ENCODE measurements at regions not wholly inside any gene's neighbourhood (a gene's known extent, or its start where the extent isn't known, plus 50 kb on each side); places are given as distances from the start of the nearest gene placed in this dataset.

DNA sequence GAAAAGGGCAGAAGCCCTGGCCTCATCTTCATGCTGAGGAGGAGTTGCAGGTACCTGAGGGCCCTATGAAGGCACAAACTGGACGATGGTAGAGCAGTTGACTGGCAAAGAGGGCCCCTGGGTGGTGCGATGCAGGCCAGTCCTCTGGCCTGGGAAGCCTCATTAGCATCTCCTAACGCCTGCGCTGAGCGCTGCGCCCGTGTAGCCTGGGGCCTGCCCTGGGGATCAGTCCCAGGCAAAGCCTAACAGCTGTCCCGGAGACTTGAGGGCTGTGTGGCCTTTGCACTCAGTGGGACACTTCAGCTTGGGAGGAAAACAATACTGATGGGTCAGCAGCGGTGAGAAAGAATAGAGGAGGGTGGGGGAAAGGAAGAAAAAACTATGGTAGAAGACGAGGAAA lies 187.7 kb downstream of the RAP2A start:
- no peak for FAIRE-seq
- no peak for DNase-seq (ENCODE audit: extremely low spot score, insufficient read length, low read depth)

DNA sequence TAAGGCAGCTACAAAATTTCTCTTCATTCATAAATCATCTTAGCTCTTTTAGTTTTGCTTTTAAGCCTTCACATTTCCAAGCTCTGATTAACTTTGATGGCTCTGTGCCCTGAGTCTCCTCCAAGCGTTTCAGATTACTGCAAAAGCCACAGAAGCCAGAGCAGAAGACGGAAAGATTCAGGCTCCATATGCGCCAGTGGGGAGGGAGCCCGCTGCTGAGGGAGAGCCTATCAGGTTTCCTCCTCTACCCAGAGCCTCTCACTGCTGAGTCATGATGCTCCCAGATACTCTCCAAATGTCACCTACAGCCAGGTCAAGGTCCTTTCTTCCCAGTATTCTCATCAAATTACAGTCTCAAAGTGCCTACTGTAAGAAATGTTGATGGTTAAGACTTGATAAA lies 193.6 kb downstream of the RAP2A start:
- DNase-seq (ENCODE audit: extremely low spot score, insufficient read length, low read depth) (no peak), FAIRE-seq (no peak)

DNA sequence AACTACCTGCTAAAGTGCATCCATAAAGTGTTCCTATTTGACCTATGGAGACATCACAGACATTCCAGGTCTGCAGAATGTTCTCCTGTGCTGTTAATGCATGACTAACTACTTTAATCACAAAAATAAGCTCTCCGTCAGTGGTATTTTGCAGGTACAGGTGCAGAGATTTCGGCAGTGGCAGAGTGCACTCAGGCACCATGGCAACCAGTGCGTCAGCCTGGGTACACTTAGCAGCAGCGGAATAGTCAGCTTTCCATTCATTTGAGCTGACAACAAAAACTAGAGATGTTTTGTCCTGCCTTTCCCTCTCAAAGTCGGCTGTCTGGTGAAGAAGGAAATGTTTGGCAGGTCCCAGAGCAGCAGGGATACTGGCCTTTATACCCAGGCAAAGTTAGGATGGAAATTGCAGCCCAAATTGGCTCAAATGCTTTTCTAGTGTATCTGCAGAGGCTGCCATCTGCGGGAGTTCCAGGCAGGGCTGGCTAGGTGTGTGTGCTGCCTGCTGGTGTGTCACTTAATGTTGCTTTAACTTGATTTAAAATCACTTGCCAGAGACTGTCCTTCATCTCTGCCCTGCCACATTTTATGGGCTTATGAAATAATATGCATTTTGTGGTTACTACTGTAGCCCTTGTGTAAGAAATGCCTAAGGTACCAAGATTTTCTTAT lies 195.8 kb downstream of the RAP2A start:
- FAIRE-seq (no peak), DNase-seq (ENCODE audit: extremely low spot score, insufficient read length, low read depth) (no peak)

DNA sequence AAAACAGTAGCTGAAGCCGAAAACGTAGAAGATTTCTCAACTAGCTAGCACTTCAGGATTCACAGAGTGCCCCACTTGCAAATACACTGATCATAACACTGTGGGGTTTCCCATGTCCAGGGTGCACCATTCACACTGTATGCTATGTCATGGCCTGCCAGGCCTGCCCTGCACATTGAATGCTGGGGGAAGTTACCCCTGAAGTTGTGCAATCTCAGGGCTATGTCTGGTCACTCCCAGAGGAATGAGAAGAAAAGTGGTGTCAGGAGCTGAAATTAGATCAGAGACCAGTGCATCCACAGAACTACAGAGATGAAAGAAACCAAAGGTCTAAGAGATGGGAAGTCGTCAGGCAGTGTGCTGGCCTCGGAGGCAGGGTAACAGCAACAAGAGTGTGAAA lies 196.8 kb downstream of the RAP2A start:
- no peak for DNase-seq (ENCODE audit: extremely low spot score, insufficient read length, low read depth)
- no peak for FAIRE-seq

DNA sequence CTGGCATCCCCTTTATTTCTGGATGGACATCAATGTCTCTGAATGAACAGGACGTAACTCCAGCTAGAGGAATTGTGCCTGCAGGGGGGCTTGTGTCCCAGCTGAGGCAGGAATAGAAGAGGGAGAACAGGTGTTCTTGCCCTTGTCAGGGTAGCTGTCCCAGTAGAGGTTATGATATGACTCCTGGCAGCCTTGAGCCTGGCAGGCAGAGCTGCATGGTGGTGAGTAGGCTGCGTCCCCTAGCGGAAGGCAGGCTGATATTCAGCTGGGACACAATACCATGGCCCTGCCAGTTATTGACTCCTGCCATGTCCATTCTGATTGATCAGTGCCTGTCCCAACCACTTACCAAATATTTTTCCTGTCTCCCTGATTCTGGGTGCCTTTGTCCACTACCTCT lies 197.2 kb downstream of the RAP2A start:
- DNase-seq (ENCODE audit: extremely low spot score, insufficient read length, low read depth) (no peak), FAIRE-seq (no peak)

DNA sequence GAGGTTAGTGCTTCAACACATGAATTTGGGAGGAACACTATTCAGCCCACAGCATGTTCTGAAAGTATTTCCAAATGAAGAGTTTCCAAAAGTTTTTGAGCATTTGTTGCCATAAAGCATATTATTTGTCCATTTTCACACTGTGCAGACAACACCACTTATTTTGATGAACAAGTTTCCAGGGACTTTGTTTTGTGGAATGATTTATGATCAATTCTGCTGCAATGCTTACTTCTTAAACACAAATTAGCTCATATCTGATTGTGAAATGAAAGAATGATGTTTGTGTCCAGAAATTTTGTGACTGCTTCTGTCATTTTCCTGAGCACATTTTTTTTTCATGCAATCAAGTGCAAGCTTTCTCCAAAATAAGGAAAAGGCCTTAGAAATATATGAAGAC lies 205.3 kb downstream of the RAP2A start:
- no peak for FAIRE-seq
- DNase-seq (ENCODE audit: extremely low spot score, insufficient read length, low read depth): no peak

DNA sequence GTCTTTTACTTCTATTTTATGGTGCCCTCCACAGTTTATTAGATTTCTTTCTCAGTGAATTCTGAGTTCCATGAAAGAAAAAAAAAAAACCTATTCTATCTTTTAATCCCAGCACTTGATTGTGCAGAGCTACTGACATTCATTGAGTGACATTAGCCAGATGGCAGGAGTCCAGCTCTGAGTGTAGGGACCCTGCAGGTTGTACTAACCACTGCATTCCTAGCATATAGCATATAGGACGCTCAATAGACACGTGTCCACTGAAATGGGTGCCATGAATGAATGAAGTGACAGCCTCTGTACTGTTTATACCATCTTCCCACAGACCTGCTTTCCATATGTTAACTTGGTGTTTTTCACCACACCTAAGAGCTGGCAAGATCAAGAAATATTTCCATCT lies 206.3 kb downstream of the RAP2A start:
- DNase-seq (ENCODE audit: extremely low spot score, insufficient read length, low read depth) (no peak), FAIRE-seq (no peak)

DNA sequence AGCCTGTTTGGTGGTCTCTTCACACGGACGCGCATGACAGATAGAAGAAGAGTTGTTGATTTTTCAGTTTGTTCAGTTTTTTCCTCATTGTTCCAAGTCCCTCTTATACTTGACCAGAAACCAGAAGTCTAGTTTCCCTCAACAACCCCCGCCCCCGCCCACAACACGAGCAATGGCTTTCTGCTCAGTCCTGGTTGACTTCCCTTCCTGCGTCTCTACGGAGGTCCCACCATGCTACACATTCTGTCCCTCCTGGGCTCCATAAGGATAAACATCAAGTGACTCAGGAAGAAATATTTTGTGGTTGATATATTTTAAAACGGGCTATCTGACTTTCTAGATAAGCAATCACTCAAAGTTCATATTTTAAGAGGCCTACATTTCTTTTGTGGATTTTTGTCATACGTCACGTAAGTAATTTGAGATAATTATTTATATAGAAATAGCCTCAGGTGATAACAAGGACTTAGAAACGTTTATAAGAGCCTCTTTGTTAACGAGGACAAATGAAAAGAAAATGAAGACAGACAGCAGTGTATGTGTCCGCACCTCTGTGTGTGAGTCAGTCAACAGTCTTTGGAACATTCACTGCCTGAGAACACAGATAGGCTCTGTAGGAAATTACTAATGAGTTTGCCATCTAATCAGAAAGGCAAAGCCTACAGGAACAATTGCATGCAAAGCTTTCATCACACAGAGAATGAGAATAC lies 214.4 kb downstream of the RAP2A start:
- no peak for FAIRE-seq
- no peak for DNase-seq (ENCODE audit: extremely low spot score, insufficient read length, low read depth)

DNA sequence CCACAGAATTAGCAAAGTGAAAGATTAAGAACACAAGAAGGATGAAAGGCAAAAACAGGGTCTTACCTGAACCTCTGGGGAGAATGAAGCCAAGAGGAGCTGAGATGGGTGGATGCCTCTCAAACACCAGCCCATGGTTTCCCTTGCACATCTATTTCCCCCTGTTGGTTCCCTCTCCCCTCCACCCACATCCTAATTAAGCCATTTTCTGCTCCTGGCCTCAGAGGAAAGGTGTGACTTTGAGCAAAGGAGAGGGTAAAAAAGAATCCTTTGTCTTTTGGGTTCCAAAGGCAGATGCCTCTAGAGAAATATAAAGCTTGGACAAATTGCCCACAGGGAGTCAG lies 214.9 kb downstream of the RAP2A start:
- FAIRE-seq: no peak

DNA sequence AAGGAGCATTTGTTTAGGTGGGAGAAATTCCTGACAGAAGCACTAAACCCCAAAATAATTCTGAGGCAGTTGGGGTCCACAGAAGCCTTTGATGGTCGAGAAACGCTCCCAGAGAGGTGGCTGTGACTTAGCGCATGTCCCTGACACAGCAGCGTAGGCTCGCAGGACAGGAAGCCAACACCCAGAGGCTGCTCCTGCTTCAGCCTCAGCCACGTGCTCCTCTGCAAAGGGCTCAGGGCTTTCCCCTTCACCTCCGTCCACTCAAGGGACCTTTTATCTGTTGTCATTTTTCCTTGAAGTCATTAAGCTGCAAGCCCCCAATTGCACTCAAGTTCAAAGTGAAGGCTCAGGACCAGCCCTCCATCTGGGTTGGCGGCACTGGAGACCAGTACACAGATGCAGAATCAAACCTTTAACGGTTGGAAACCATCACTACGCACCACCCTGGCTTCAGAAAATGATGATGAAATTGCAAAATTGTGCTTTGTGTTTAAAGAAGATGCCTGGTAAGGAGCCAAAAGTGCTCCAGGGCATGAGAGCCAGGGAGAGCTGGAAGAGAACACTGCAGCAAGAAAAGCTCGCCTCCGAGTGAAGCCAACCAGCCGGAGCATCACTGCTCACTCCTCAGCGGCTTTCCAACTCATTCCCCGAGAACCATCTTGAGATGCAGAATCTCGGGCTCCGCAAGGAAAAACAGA lies 219.6 kb downstream of the RAP2A start:
- FAIRE-seq (no peak), DNase-seq (ENCODE audit: extremely low spot score, insufficient read length, low read depth) (no peak)

More for the DNA sequence above, 214.9 kb downstream of the RAP2A start:
- DNase-seq (ENCODE audit: extremely low spot score, insufficient read length, low read depth): no peak

DNA sequence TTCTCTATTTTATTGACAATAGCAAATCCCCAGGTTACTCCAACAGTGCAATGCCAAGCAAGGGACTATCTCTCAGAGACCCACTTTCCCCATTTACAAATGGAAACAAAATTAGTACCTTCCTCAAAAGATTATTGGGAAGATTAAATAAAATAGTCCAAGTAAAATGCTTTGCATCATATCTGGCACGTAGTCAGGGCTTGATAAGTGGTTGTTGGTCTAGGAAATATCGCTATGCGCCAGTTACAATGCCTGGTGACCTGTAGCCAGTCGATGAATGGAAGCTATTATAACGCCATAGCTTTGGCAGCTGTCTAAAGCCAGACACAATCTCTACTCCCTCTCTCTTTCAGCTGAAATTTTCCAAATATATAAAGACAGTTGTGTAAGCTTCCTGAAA lies 220.3 kb downstream of the RAP2A start:
- FAIRE-seq: no peak
- no peak for DNase-seq (ENCODE audit: extremely low spot score, insufficient read length, low read depth)

DNA sequence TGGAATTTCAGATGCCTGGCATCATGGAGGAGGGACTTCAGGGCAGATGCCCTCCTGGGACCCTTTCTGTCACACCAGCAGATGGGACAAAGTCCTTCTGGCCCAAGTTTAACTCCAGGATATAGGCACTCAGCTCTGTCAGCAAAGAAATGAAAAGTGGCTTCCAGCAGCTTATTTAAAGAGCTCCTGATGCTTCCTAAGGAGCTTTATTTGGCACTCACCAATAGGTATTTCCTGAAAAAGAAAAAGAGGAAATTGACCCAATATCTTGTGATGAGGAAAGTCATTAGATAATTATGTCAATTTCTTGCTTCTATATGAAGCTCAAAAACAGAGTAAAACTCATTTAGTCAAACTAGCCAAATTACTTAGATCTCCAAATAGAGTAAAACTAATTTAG lies 224.6 kb downstream of the RAP2A start:
- DNase-seq (ENCODE audit: extremely low spot score, insufficient read length, low read depth) (no peak), FAIRE-seq (no peak)

DNA sequence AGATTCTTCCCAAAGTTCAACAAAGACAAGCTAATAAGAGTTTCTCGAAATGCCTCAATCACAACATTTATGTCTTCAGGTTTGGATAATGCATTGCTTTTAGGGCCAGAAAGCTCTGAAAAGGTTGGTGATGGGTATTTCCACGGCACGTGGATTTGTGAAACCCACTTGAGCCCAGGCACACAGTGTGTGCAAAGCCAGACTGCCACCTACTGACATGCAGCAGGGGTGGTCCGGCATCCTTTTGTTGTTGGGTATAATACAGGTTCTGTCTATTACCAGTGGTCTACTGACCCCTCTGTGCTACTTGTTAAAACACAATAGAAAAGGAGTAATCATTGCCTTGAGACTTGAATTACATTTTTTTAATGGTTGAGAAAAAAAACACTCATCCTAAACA lies 225.6 kb downstream of the RAP2A start:
- FAIRE-seq: no peak
- DNase-seq (ENCODE audit: extremely low spot score, insufficient read length, low read depth): no peak

DNA sequence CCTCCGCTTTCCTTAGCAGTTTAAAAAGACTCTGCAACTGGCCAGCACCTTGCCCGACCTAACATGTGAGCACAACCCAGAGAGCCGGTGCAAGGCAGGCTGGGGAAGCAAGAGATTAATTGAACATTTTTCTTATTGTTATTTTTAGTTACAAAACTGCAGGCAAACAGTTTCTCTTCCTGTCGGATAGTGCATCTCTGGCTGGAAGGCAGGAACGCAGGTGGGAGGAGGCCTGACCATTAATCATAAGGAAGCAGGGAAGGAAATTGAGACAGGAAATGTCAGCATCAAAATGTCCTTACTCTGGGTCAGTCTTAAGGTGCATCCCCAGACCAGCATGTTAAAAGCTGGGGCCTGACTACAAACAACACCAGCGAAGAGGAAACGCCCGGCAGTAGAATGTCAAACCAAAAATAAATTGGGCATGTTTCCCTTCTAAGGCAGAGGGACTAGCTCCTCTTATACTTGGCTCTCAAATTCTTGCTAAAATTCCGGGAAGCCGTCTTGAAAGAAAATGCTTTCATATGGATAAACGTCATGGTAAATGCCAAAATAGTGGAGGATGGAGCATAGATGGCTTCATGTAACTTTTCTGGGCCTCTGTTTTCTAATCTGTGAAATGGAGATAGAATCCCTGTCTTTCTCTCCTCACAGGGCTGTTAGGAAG lies 226.8 kb downstream of the RAP2A start:
- FAIRE-seq: no peak
- DNase-seq (ENCODE audit: extremely low spot score, insufficient read length, low read depth): no peak

DNA sequence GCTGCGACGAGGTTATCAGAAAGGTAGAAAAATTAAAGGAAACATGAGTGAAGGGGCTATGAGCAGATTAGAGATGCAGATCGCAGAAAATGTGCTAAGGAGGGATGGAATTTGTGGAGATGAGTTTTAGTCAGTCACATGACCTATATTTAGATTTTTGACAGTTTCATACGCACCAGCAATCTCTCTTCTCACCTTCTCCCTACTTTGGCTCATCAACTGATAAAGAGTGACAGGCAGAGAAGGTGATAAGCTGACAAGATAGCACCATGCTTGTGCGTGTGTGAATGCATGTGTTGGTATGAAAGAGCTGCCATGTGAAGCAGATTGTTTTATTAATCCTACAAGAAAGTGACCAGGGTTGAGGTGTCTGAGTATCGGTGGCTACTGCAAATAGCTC lies 252.6 kb downstream of the RAP2A start:
- no peak for DNase-seq (ENCODE audit: extremely low spot score, insufficient read length, low read depth)
- no peak for FAIRE-seq

DNA sequence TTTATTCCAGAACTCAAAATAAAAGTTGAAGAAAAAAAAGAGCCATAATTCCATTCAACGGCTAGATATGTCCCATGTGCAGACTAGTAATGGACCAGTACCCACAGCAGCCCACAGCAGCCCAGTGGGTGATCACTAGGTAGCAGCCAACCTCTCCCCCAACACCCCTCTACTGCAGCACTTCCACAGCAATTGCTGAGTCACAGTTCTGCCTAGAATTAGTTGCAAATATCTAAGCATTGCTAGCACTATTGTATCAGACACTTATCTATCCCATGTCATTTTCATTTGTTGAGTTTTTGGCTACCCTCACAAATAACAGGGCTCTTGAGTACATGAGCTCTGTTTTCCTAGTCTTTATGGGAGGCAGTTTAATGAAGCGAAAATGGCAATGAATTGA lies 258.7 kb downstream of the RAP2A start:
- FAIRE-seq: no peak
- DNase-seq (ENCODE audit: extremely low spot score, insufficient read length, low read depth): no peak

DNA sequence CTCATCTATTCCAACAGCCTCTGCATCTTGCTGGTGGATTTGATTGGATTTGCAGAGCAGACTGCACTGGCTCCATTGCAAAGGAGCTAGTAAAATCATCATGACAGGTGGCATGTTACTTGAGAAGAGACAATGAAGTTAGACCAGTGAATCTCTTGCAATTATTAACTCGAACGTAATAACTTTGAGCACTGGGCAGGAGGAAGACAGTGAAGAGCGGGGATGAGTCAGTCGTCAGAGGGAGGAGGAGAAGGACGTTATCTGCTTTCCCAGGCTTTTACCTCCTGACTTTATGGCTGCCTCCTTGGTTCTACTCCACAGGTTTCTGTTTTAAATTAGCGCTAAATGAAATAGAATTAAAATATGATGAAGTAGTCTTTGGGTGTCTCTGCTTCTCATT lies 257.8 kb upstream of the IPO5 start:
- no peak for FAIRE-seq
- DNase-seq (ENCODE audit: extremely low spot score, insufficient read length, low read depth): no peak

DNA sequence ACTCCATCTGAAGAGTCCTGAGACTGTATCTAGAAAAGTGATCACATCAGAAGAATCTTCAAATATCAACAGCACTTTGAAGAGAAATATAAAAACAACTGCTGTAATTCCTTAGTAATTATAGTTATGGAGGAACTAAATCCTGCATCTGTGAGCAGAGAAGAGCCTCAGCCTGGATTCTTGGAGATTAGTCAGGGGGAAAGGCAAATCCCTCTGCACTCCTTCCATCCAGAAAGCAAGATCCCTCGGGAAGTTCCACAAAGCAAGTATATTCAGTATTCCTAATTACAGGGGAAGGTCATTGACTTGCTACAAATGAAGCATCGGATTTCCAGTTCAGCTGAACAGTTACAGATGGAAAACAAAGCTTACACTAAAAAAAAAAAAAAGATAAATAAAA lies 256.6 kb upstream of the IPO5 start:
- no peak for DNase-seq (ENCODE audit: extremely low spot score, insufficient read length, low read depth)
- no peak for FAIRE-seq

DNA sequence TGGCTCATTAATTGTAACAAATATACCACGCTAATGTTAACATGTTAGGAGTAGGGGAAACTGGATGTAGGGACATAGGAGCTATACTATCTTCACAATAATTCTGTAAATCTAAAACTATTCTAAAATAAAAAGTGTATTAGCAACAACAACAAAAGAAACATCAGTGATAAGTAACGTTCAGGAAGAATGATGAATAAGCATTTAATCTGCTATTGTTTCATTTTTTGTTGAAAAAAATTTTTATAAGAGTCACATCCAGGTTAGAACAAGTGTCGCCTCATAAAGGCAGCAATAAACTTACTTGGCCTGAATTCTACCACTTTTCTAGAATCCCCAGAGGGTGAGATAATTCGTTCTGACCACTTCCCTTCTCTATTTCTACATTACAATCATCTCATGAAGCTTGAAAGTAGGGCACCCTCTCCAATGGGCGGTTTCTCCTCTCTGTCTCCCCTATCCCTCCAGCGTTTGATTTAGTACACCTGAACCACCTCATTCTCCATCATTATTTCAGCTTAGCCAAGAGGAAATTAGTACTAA lies 253.1 kb upstream of the IPO5 start:
- FAIRE-seq: no peak
- DNase-seq (ENCODE audit: extremely low spot score, insufficient read length, low read depth): no peak

DNA sequence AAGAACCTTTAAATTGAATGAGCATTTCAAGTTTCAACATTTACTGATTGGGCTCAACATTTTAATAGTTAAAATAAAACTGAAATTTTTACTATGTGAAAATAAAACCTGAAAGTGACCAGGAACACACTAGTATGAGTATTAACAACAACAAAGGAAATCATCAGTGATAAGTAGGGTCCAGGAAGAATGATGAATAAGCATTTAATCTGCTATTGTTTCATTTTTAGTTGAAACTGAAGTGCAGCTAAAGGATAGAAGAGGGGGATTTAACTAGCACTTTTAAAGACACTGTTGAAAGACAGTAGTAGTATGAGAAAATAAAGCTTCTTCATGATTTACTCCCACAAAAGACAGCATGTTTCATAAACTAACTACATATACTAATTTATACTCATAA lies 250.9 kb upstream of the IPO5 start:
- DNase-seq (ENCODE audit: extremely low spot score, insufficient read length, low read depth) (no peak), FAIRE-seq (no peak)

DNA sequence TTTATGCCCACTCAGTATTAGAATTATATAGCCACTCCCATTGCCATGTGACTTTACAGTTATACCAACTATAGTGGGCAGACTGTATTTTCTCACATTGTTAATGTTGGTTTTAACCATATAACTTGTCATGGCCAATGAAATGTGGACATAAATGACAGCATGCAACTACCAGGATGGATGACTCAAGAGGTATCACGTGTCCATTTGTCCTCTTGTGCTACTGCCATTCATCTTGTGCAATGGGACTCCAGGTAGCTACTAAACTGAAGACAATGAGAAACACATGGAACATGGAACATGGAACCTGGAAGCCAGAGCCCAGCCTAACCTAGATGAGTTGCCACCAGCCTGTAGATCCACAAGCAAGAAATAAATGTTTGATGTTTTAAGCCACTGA lies 242.7 kb upstream of the IPO5 start:
- no peak for FAIRE-seq
- DNase-seq (ENCODE audit: extremely low spot score, insufficient read length, low read depth): no peak

All from GM18507 (cell line).